IMR-90 (cell line): ENCODE measurements at regions not wholly inside any gene's neighbourhood (a gene's known extent, or its start where the extent isn't known, plus 50 kb on each side); places are given as distances from the start of the nearest gene placed in this dataset.

ENCODE experiments used
- ATAC-seq: fragments of 200-7000 bp; cut with Tn5 transposase; 2 replicates; pipeline ENCODE4 v1.9.1; 2020; ENCODE audit warnings: low read depth, mild to moderate bottlenecking, moderate library complexity
- BruUV-seq: library from RNA; stranded (reverse); fragments of 400-500 nt; replicated peaks from 2 replicates; lab custom pipeline; 2021; lab: Mats Ljungman, UMichigan
- CTCF ChIA-PET: fragments of 300-600 bp; formaldehyde crosslinking; extraction: SDS; loops from one replicate; lab custom pipeline; 2021; ENCODE audit warnings: antibody characterized with exemption; lab: Yijun Ruan, JAX
- POLR2A ChIA-PET: fragments of 300-600 bp; sonication (Branson Sonifier 250); formaldehyde crosslinking; loops from one replicate; lab custom pipeline; 2022; ENCODE audit warnings: antibody characterized with exemption; ENCODE audit not compliant: unreplicated experiment; lab: Charles Lee
- DNase-seq: peaks from one replicate; pipeline ENCODE4 v3.0.0; 2013
- H2AFZ ChIP-seq: replicated peaks from 2 replicates; pipeline ENCODE3; 2013; ENCODE audit warnings: low read length, mild to moderate bottlenecking; ENCODE audit not compliant: poor library complexity
- H2AK5ac ChIP-seq: 2 replicates; pipeline ENCODE4 v1.6.1; 2013; ENCODE audit warnings: low read depth, low read length, inconsistent platforms
- H2AK9ac ChIP-seq: replicated peaks from 2 replicates; pipeline ENCODE3; 2013; ENCODE audit warnings: mild to moderate bottlenecking, low read depth, low read length, moderate library complexity; ENCODE audit not compliant: poor library complexity
- H2BK120ac ChIP-seq: 2 replicates; pipeline ENCODE4 v1.6.1; 2013; ENCODE audit warnings: low read depth, low read length, inconsistent platforms
- H2BK15ac ChIP-seq: 3 replicates; pipeline ENCODE4 v1.6.1; 2013; ENCODE audit warnings: low read depth, low read length, inconsistent platforms
- H2BK20ac ChIP-seq: 2 replicates; pipeline ENCODE4 v1.6.1; 2013; ENCODE audit warnings: low read depth, mild to moderate bottlenecking, inconsistent platforms, low read length, moderate library complexity
- H2BK5ac ChIP-seq: 2 replicates; pipeline ENCODE4 v1.6.1; 2013; ENCODE audit warnings: mild to moderate bottlenecking, low read depth, low read length, inconsistent platforms; ENCODE audit not compliant: poor library complexity, severe bottlenecking
- H3K14ac ChIP-seq: replicated peaks from 2 replicates; pipeline ENCODE4 v1.6.1; 2013; ENCODE audit warnings: low read depth, low read length, inconsistent platforms
- H3K18ac ChIP-seq: 2 replicates; pipeline ENCODE4 v1.6.1; 2013; ENCODE audit warnings: low read depth, low read length, control low read depth
- H3K23ac ChIP-seq: 2 replicates; pipeline ENCODE4 v1.6.1; 2013; ENCODE audit warnings: low read depth, low read length, inconsistent platforms
- H3K27ac ChIP-seq: 2 replicates; pipeline ENCODE4 v1.5.1; 2013; ENCODE audit warnings: mild to moderate bottlenecking, control low read depth, low read length; ENCODE audit not compliant: insufficient read depth
- H3K27me3 ChIP-seq: 2 replicates; pipeline ENCODE4 v1.6.1; 2013; ENCODE audit warnings: low read length; ENCODE audit not compliant: control insufficient read depth, insufficient read depth
- H3K36me3 ChIP-seq: 2 replicates; pipeline ENCODE4 v1.6.1; 2013; ENCODE audit warnings: low read length, mixed read lengths; ENCODE audit not compliant: control insufficient read depth, insufficient read depth
- H3K4ac ChIP-seq: 2 replicates; pipeline ENCODE4 v1.6.1; 2013; ENCODE audit warnings: low read depth, low read length, inconsistent platforms
- H3K4me1 ChIP-seq: 2 replicates; pipeline ENCODE4 v1.6.1; 2013; ENCODE audit warnings: low read length, mixed read lengths; ENCODE audit not compliant: control insufficient read depth, insufficient read depth
- H3K4me2 ChIP-seq: 2 replicates; pipeline ENCODE4 v1.6.1; 2013; ENCODE audit warnings: low read depth, mild to moderate bottlenecking, control low read depth, low read length, moderate library complexity
- H3K4me3 ChIP-seq: 2 replicates; pipeline ENCODE4 v1.5.1; 2013; ENCODE audit warnings: low read depth, mild to moderate bottlenecking, control low read depth, low read length, moderate library complexity; ENCODE audit not compliant: insufficient read depth
- H3K56ac ChIP-seq: 2 replicates; pipeline ENCODE4 v1.6.1; 2013; ENCODE audit warnings: low read length, inconsistent platforms; ENCODE audit not compliant: insufficient read depth; ENCODE audit errors: extremely low read depth
- H3K79me1 ChIP-seq, 2 experiments: 2 replicates each; pipeline ENCODE4 v1.6.1; 2013; ENCODE audit warnings: low read length in 2 of 2, inconsistent platforms in 1 of 2, low read depth in 1 of 2
- H3K9ac ChIP-seq: 2 replicates; pipeline ENCODE4 v1.6.1; 2013; ENCODE audit warnings: low read depth, low read length, control low read depth
- H3K9me1 ChIP-seq: 2 replicates; pipeline ENCODE4 v1.6.1; 2013; ENCODE audit warnings: low read length, inconsistent platforms; ENCODE audit not compliant: insufficient read depth
- H3K9me3 ChIP-seq: 2 replicates; pipeline ENCODE4 v1.6.1; 2013; ENCODE audit warnings: low read length; ENCODE audit not compliant: control insufficient read depth, insufficient read depth
- H4K20me1 ChIP-seq: 2 replicates; pipeline ENCODE4 v1.6.1; 2013; ENCODE audit warnings: low read length, inconsistent platforms; ENCODE audit not compliant: insufficient read depth
- H4K5ac ChIP-seq: 2 replicates; pipeline ENCODE4 v1.6.1; 2013; ENCODE audit warnings: mild to moderate bottlenecking, low read depth, low read length, control low read depth
- H4K8ac ChIP-seq, 2 experiments: 2 replicates each; pipeline ENCODE4 v1.6.1; 2013; ENCODE audit warnings: low read depth in 2 of 2, low read length in 2 of 2, control low read depth in 1 of 2, inconsistent platforms in 1 of 2
- H4K91ac ChIP-seq: 2 replicates; pipeline ENCODE4 v1.6.1; 2013; ENCODE audit warnings: low read depth, low read length, inconsistent platforms; ENCODE audit not compliant: insufficient read depth
- BHLHE40 ChIP-seq: fragments of 150-350 bp; IDR thresholded peaks from 2 replicates; pipeline ENCODE4 v1.6.1; 2016; ENCODE audit warnings: mild to moderate bottlenecking, low read depth, low read length
- CEBPB ChIP-seq: IDR thresholded peaks from 2 replicates; pipeline ENCODE4 v1.6.1; 2012; ENCODE audit warnings: low read depth, low read length, improper control_type of control experiment
- CHD1 ChIP-seq: IDR thresholded peaks from 2 replicates; pipeline ENCODE4 v1.6.1; 2012; ENCODE audit warnings: low read depth, low read length, improper control_type of control experiment
- CTCF ChIP-seq: conservative IDR thresholded peaks from 2 replicates; pipeline ENCODE4 v1.5.1; 2012; ENCODE audit warnings: mild to moderate bottlenecking, low read depth, low read length, improper control_type of control experiment
- ELK1 ChIP-seq: fragments of 150-350 bp; IDR thresholded peaks from 2 replicates; pipeline ENCODE4 v1.6.1; 2016; ENCODE audit warnings: low read depth, mild to moderate bottlenecking, low read length, moderate library complexity, borderline replicate concordance
- FOS ChIP-seq: fragments of 150-350 bp; IDR thresholded peaks from 2 replicates; pipeline ENCODE4 v1.6.1; 2016; ENCODE audit warnings: low read depth, low read length
- MAFK ChIP-seq: IDR thresholded peaks from 2 replicates; pipeline ENCODE4 v1.6.1; 2012; ENCODE audit warnings: low read depth, low read length, improper control_type of control experiment
- MAZ ChIP-seq: IDR thresholded peaks from 2 replicates; pipeline ENCODE4 v1.6.1; 2012; ENCODE audit warnings: low read depth, mild to moderate bottlenecking, low read length, improper control_type of control experiment, moderate library complexity, borderline replicate concordance
- MXI1 ChIP-seq: IDR thresholded peaks from 2 replicates; pipeline ENCODE4 v1.6.1; 2012; ENCODE audit warnings: low read depth, mild to moderate bottlenecking, low read length, moderate library complexity, borderline replicate concordance
- NFE2L2 ChIP-seq: fragments of 150-350 bp; IDR thresholded peaks from 2 replicates; pipeline ENCODE4 v1.6.1; 2016; ENCODE audit warnings: low read depth, mild to moderate bottlenecking, low read length
- POLR2A ChIP-seq: IDR thresholded peaks from 2 replicates; pipeline ENCODE4 v1.6.1; 2012; ENCODE audit warnings: mild to moderate bottlenecking, low read depth, low read length
- RAD21 ChIP-seq: IDR thresholded peaks from 2 replicates; pipeline ENCODE4 v1.6.1; 2012; ENCODE audit warnings: low read length, improper control_type of control experiment
- RCOR1 ChIP-seq: IDR thresholded peaks from 2 replicates; pipeline ENCODE4 v1.6.1; 2012; ENCODE audit warnings: mild to moderate bottlenecking, low read length, improper control_type of control experiment; ENCODE audit not compliant: insufficient replicate concordance
- RFX5 ChIP-seq: IDR thresholded peaks from 2 replicates; pipeline ENCODE4 v1.8.0; 2012; ENCODE audit warnings: low read depth, mild to moderate bottlenecking, low read length, moderate library complexity
- SMC3 ChIP-seq: fragments of 150-350 bp; IDR thresholded peaks from 2 replicates; pipeline ENCODE4 v1.6.1; 2016; ENCODE audit warnings: low read depth, mild to moderate bottlenecking, antibody characterized with exemption, low read length, moderate library complexity
- USF2 ChIP-seq: fragments of 150-350 bp; IDR thresholded peaks from 2 replicates; pipeline ENCODE4 v1.6.1; 2017; ENCODE audit warnings: mild to moderate bottlenecking, antibody characterized with exemption, low read length, low read depth
- WGBS, 2 experiments: methylation state at CpG; one replicate each; pipeline versions ENCODE4 v1.1.5 to v1.1.7; 2013; ENCODE audit warnings: missing lambda C conversion rate in 2 of 2; ENCODE audit not compliant: insufficient read length in 1 of 2; ENCODE audit errors: extremely low coverage in 2 of 2; 5-methylcytosine and 5-hydroxymethylcytosine counted together
- dilution Hi-C: fragments of 300-500 bp; cut with HindIII; formaldehyde crosslinking; loops from one replicate; pipeline ENCODE4 v1.14.3; 2018; ENCODE audit warnings: low sequenced_read_pairs; ENCODE audit not compliant: unreplicated experiment
- in situ Hi-C: fragments of 300-500 bp; cut with MboI; formaldehyde crosslinking; loops from 3 replicates; pipeline ENCODE4 v1.14.3; 2019; ENCODE audit warnings: low sequenced_read_pairs, inconsistent platforms, mixed read lengths
- intact Hi-C: fragments of 100-400 bp; cut with micrococcal nuclease; formaldehyde crosslinking; loops from 2 replicates; pipeline ENCODE4 v1.10.0; 2022

- Histone ChIP-seq H4K5ac (peak overlapping the region; percentile 99; the same call in 1 of the 2 replicates), H3K9me3 (no peaks in the 10 kb centered on the region), H4K8ac (peak overlapping the region in 1 of 2 experiments; percentile 45; a peak in 2 of 4 replicates), H2AK9ac (no peak overlapping the region), H3K4me1 (no peaks in the 10 kb centered on the region), H3K27me3 (no peaks in the 10 kb centered on the region), H3K56ac (no peak overlapping the region), H3K4me3 (no peak overlapping the region), H3K4me2 (no peak overlapping the region), H4K91ac (peak overlapping the region; percentile 15; the same call in 1 of the 2 replicates), H3K9ac (no peak overlapping the region), H2AFZ (peak overlapping the region; percentile 34), H4K20me1 (no peaks in the 10 kb centered on the region), H2BK120ac (peak overlapping the region; percentile 47; the same call in 1 of the 2 replicates), H3K36me3 (no peaks in the 10 kb centered on the region), H3K14ac (0 out of 2 replicates have a peak overlapping the region, but pooled peaks have one; percentile 2), H3K27ac (no peak overlapping the region), H2BK5ac (peak overlapping the region; percentile 24), H2AK5ac (no peak overlapping the region), H2BK15ac (peak overlapping the region; percentile 54; the same call in 1 of the 3 replicates), H3K79me1 (no peaks in the 10 kb centered on the region), H3K23ac (0 out of 2 replicates have a peak overlapping the region, but pooled peaks have one; percentile 41), H3K18ac (peak overlapping the region; percentile 99), H3K4ac (no peak overlapping the region), H2BK20ac (peak overlapping the region; percentile 8; the same call in 1 of the 2 replicates), H3K9me1 (no peaks in the 10 kb centered on the region)
- CTCF ChIA-PET = no interaction called here
- DNase-seq (no peak), ATAC-seq (no peak)
- WGBS, 2 experiments = no CpG with 5 or more reads among the region's 4 CpGs
- BruUV-seq = no TSS peak
- TF ChIP-seq RAD21 (no peak), SMC3 (no peak), BHLHE40 (no peak), CTCF (no peak), CEBPB (no peak), RFX5 (no peak), MAFK (no peak), NFE2L2 (no peak), MAZ (no peak), USF2 (no peak), FOS (no peak), MXI1 (no peak), ELK1 (no peak), RCOR1 (no peak), POLR2A (no peak), CHD1 (no peak)
- in situ Hi-C loops = no loop called here
- POLR2A ChIA-PET = no interaction called here
- intact Hi-C loops = loop anchor here (5.0 kb wide), 1 partner anchor 49 kb away; no protein-coding TSS in a partner anchor
- dilution Hi-C loops = no loop called here
Measured at GRCh38 chr2:150293771-150294170, 193.7 kb downstream of the RND3 start.
